LoVo (cell line): ENCODE measurements at regions not wholly inside any gene's neighbourhood (a gene's known extent, or its start where the extent isn't known, plus 50 kb on each side); places are given as distances from the start of the nearest gene placed in this dataset.

Source experiments
- DNase-seq: peaks from one replicate; pipeline ENCODE4 v3.0.0-alpha.2; 2016; ENCODE audit warnings: low spot score

- DNase-seq: no peak
Observed at GRCh38 chr11:70028147-70028855, 49.8 kb upstream of the ANO1 start.
